Smooth muscle cell (in vitro differentiated cells): ENCODE measurements at regions not wholly inside any gene's neighbourhood (a gene's known extent, or its start where the extent isn't known, plus 50 kb on each side); places are given as distances from the start of the nearest gene placed in this dataset.

Experiments used
- DNase-seq: peaks from one replicate; lab custom pipeline; 2025; ENCODE audit not compliant: unreplicated experiment; lab: John Stamatoyannopoulos, UW
- H2AFZ ChIP-seq: fragments of 200-600 bp; sonication (generic); 2 replicates; pipeline ENCODE4 v1.6.0; 2016; ENCODE audit warnings: antibody characterized with exemption, low read depth, mild to moderate bottlenecking
- H3F3A ChIP-seq: fragments of 200-600 bp; sonication (generic); 2 replicates; pipeline ENCODE4 v1.6.0; 2017; ENCODE audit warnings: antibody characterized with exemption, low read depth
- H3K27ac ChIP-seq: fragments of 200-600 bp; sonication (generic); 2 replicates; pipeline ENCODE4 v1.5.1; 2016; ENCODE audit warnings: low read depth, mild to moderate bottlenecking
- H3K27me3 ChIP-seq: fragments of 200-600 bp; sonication (generic); 2 replicates; pipeline ENCODE4 v1.6.1; 2016; ENCODE audit warnings: low read depth, mild to moderate bottlenecking
- H3K36me3 ChIP-seq: fragments of 200-600 bp; sonication (generic); 2 replicates; pipeline ENCODE4 v1.5.1; 2016; ENCODE audit warnings: low read depth
- H3K4me1 ChIP-seq: fragments of 200-600 bp; sonication (generic); 2 replicates; pipeline ENCODE4 v1.5.1; 2016; ENCODE audit warnings: low read depth
- H3K4me2 ChIP-seq: fragments of 200-600 bp; sonication (generic); 2 replicates; pipeline ENCODE4 v1.6.0; 2016; ENCODE audit warnings: mild to moderate bottlenecking
- H3K4me3 ChIP-seq: fragments of 200-600 bp; sonication (generic); 2 replicates; pipeline ENCODE4 v1.5.1; 2016; ENCODE audit warnings: mild to moderate bottlenecking
- H3K79me2 ChIP-seq: fragments of 200-600 bp; sonication (generic); 2 replicates; pipeline ENCODE4 v1.6.0; 2016; ENCODE audit warnings: low read depth, mild to moderate bottlenecking
- H3K9ac ChIP-seq: fragments of 200-600 bp; sonication (generic); 2 replicates; pipeline ENCODE4 v1.6.0; 2016; ENCODE audit warnings: low read depth
- H3K9me3 ChIP-seq: fragments of 200-600 bp; sonication (generic); replicated peaks from 2 replicates; pipeline ENCODE4 v1.5.1; 2016; ENCODE audit warnings: low read depth
- H4K20me1 ChIP-seq: fragments of 200-600 bp; sonication (generic); 2 replicates; pipeline ENCODE4 v1.6.0; 2016; ENCODE audit warnings: low read depth
- WGBS: methylation state at CpG from one replicate; pipeline ENCODE4 v1.1.7; 2016; ENCODE audit warnings: low lambda C conversion rate; 5-methylcytosine and 5-hydroxymethylcytosine counted together
- TF ChIP-seq, protein P1 (sequence below): fragments of 200-600 bp; sonication (generic); IDR thresholded peaks from 2 replicates; pipeline ENCODE4 v1.5.1; 2017; ENCODE audit warnings: borderline replicate concordance, mild to moderate bottlenecking, antibody characterized with exemption; ENCODE audit not compliant: insufficient read depth, poor library complexity, severe bottlenecking

DNA sequence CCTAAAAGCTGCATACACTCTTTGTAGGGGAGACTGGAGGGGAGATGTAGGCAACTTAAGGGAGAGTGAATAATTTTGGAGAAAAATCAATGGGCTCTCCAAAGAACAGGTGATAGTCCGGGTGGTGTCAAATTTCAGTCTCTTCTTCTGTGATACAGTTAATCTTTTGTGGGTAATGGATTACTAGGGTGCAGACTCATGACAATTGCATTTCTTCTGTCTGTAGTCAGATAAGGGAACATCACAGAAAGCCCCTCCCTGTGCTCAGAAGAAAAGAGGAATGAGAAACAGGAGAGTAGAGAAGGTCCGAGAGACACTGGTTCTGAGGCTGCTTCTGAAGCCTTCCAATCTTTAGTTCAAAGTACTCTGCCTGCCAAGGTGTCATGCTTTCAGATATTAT is 1140.7 kb upstream of the LRRN3 start:
- no peak for DNase-seq
- Histone ChIP-seq H4K20me1 (no peaks in the 10 kb centered on the region), H3K4me3 (no peak overlapping the region), H3K36me3 (no peaks in the 10 kb centered on the region), H3K9ac (no peak overlapping the region), H3K9me3 (no peaks in the 10 kb centered on the region), H3K27ac (no peak overlapping the region), H3K4me2 (no peak overlapping the region), H3F3A (no peaks in the 10 kb centered on the region), H3K79me2 (no peaks in the 10 kb centered on the region), H2AFZ (no peak overlapping the region), H3K4me1 (no peaks in the 10 kb centered on the region), H3K27me3 (no peaks in the 10 kb centered on the region)
- WGBS: 95% methylated on average over 2 of the region's 2 CpGs
- TF ChIP-seq, protein P1, sequence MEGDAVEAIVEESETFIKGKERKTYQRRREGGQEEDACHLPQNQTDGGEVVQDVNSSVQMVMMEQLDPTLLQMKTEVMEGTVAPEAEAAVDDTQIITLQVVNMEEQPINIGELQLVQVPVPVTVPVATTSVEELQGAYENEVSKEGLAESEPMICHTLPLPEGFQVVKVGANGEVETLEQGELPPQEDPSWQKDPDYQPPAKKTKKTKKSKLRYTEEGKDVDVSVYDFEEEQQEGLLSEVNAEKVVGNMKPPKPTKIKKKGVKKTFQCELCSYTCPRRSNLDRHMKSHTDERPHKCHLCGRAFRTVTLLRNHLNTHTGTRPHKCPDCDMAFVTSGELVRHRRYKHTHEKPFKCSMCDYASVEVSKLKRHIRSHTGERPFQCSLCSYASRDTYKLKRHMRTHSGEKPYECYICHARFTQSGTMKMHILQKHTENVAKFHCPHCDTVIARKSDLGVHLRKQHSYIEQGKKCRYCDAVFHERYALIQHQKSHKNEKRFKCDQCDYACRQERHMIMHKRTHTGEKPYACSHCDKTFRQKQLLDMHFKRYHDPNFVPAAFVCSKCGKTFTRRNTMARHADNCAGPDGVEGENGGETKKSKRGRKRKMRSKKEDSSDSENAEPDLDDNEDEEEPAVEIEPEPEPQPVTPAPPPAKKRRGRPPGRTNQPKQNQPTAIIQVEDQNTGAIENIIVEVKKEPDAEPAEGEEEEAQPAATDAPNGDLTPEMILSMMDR: no peak

DNA sequence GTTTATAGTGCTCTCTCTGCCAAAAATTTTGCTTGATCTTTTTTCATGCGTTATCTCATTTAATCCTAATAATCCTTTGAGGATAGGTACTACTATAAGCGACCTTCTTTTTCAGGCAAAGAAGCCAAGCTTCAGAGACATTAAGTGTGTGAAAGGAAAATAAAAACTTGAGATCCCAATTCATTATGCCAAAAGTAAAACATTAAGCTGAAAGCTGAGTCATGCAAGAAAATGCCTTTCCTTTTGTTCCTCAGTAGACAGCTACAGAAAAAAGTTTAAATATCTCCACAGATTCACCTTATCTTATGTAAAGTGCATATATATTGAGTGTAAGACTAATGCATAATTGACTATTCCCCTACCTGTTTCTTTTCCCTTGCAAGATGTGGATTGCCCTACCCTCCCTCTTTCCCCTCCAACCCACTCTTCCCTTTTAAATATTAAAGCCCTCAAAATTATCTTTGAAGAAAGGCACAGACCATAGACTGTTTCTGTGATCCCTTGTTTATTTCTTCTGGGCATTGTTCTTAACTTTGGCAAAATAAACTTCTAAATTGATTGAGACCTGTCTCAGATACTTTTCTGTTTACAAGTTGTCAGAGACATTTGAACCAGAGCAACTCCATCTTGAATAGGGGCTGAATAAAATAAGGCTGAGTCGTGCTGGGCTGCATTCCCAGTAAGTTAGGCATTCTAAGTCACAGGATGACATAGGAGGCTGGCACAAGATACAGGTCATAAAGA is 1139.9 kb upstream of the LRRN3 start:
- Histone ChIP-seq H4K20me1 (no peaks in the 10 kb centered on the region), H3K36me3 (no peaks in the 10 kb centered on the region), H3K79me2 (no peaks in the 10 kb centered on the region), H3K4me3 (no peak overlapping the region), H3K4me2 (no peak overlapping the region), H3K27me3 (no peaks in the 10 kb centered on the region), H3K4me1 (no peaks in the 10 kb centered on the region), H2AFZ (no peak overlapping the region), H3F3A (no peaks in the 10 kb centered on the region), H3K9me3 (no peaks in the 10 kb centered on the region), H3K9ac (no peak overlapping the region), H3K27ac (no peak overlapping the region)
- 86% methylated on average over 3 of the region's 3 CpGs for WGBS
- no peak for DNase-seq
- TF ChIP-seq, protein P1: no peak

DNA sequence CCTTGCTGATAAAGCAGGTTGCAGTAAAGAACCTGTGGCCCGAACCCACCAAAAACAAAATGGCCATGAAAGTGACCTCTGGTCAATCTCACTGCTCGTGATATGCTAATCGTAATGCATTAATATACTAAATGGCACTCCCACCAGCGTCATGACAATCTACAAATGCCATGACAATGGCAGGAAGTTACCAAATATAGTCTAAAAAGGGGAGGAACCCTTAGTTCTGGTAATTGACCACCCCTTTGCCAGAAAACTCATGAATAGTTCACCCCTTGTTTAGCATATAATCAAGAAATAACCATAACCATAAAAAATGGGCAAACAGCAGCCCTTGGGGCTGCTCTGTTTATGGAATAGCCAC is 1139.4 kb upstream of the LRRN3 start:
- H3K4me3 ChIP-seq: no peak overlapping the region
- no peaks in the 10 kb centered on the region for H3K4me1 ChIP-seq
- TF ChIP-seq, protein P1: no peak
- no peaks in the 10 kb centered on the region for H3K27me3 ChIP-seq
- no peaks in the 10 kb centered on the region for H4K20me1 ChIP-seq
- no peak overlapping the region for H3K4me2 ChIP-seq
- no peaks in the 10 kb centered on the region for H3F3A ChIP-seq
- no peak for DNase-seq
- no peaks in the 10 kb centered on the region for H3K36me3 ChIP-seq
- no peaks in the 10 kb centered on the region for H3K79me2 ChIP-seq
- H3K9ac ChIP-seq: no peak overlapping the region
- no peak overlapping the region for H3K27ac ChIP-seq
- H2AFZ ChIP-seq: no peak overlapping the region
- no peaks in the 10 kb centered on the region for H3K9me3 ChIP-seq
- 96% methylated on average over 4 of the region's 4 CpGs for WGBS

DNA sequence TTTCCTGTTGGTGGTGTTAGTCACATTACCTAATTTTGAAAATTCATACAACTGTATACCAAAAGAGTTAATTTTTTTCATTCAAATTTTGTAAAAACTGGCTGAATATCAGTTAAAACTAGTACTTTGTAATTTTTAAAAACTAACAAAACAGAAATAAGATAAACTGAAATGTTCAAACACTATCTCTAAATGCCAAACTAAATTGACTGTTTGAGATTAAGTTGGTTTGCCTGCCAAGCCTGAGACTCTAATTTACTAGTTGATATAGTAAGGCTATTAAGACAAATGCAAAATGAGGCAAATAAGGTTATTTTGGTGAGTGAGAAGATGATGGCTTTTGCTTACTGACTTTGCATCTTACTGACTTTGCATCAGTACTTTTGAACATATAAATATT is 1134.9 kb upstream of the LRRN3 start:
- Histone ChIP-seq H4K20me1 (no peaks in the 10 kb centered on the region), H3K4me3 (no peak overlapping the region), H3K9me3 (no peaks in the 10 kb centered on the region), H3K79me2 (no peaks in the 10 kb centered on the region), H3K4me2 (no peak overlapping the region), H3K4me1 (no peaks in the 10 kb centered on the region), H3K36me3 (no peaks in the 10 kb centered on the region), H3F3A (no peaks in the 10 kb centered on the region), H3K27me3 (no peaks in the 10 kb centered on the region), H2AFZ (no peak overlapping the region), H3K9ac (no peak overlapping the region), H3K27ac (no peak overlapping the region)
- TF ChIP-seq, protein P1: no peak
- DNase-seq: no peak
